ENCODE measurements at regions not wholly inside any gene's neighbourhood (a gene's known extent, or its start where the extent isn't known, plus 50 kb on each side); places are given as distances from the start of the nearest gene placed in this dataset.

DNA sequence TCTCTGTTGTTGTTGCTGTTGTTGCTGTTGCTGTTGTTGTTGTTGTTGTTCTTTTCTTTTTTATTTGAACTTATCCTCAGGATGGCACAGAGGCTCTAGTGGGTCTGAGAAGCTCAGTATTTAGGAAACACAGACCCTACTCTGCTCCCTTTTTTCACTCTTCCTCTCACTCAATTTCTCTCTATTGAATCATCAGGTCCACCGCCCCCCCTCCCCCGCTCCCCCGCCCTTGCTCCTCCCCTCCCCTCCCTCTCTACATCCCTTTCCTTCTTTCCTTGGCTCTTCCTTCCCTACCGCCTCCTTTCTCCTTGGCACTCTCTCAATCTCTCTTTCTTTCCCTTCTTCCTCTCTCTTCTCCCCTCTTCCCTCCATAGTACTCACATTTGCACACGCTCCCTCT lies 218.5 kb upstream of the ZC3H12A start:
- no peak overlapping the region for H3K4me3 ChIP-seq (ENCODE audit: low read length)
- DNase-seq (ENCODE audit: low read depth), result no peak
- no peak for TF ChIP-seq CTCF (conservative IDR thresholded peaks at IDR 0.05; ENCODE audit: low read depth, low read length)

- DNase-seq (ENCODE audit: low read depth), result no peak
- no peak overlapping the region for H3K4me3 ChIP-seq (ENCODE audit: low read length)
- no peak for TF ChIP-seq CTCF (conservative IDR thresholded peaks at IDR 0.05; ENCODE audit: low read depth, low read length)
Observed at GRCh38 chr1:37257646-37258045, 216.7 kb upstream of the ZC3H12A start.

GRCh38 chr1:37258068-37258467 lies 216.3 kb upstream of the ZC3H12A start:
- TF ChIP-seq CTCF (conservative IDR thresholded peaks at IDR 0.05; ENCODE audit: low read depth, low read length), result no peak
- no peak overlapping the region for H3K4me3 ChIP-seq (ENCODE audit: low read length)
- no peak for DNase-seq (ENCODE audit: low read depth)

DNA sequence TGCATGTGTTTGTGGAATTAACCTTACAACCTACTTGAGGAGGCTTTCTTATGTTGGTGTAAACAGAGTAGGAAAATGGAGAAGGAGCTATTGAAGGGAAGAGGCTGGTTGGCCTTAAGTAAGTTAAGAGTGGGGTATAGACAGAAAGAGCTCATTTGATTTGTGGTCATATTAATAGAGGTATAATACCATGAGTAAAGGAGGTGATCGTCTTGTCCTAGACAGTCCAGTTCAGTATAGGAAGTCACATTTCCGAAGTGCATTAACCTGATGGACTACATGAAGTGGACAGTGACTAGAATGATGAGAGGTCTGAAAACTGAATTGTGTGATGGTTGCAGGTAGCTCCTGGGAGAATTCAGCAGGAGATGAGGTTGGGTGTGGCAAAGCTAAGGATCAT lies 215.4 kb upstream of the ZC3H12A start:
- no peak for DNase-seq (ENCODE audit: low read depth)
- no peak for TF ChIP-seq CTCF (conservative IDR thresholded peaks at IDR 0.05; ENCODE audit: low read depth, low read length)
- H3K4me3 ChIP-seq (ENCODE audit: low read length), result no peak overlapping the region

DNA sequence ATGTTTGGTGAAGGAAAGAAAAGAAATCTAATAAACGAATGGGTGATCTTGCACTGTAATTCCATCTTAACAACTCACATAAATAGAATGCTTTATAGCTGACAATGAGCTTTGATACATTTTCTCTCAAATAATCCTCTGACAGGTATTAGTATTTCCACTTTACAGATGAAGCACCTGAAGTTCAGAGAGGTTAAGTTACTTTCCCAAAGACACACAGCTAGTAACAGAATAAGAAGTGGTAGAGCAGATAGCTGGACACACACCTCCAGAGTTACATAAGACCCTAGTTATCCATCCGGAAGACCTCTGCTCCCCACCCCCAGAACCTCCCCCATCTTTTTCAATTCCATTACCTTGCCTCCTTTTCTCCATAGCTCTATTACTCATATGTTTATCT lies 213.3 kb upstream of the ZC3H12A start:
- H3K4me3 ChIP-seq (ENCODE audit: low read length), result no peak overlapping the region
- no peak for DNase-seq (ENCODE audit: low read depth)
- no peak for TF ChIP-seq CTCF (conservative IDR thresholded peaks at IDR 0.05; ENCODE audit: low read depth, low read length)

- no peak overlapping the region for H3K4me3 ChIP-seq (ENCODE audit: low read length)
- no peak for DNase-seq (ENCODE audit: low read depth)
- no peak for TF ChIP-seq CTCF (conservative IDR thresholded peaks at IDR 0.05; ENCODE audit: low read depth, low read length)
Observed at GRCh38 chr1:37262439-37263170, 211.8 kb upstream of the ZC3H12A start.

DNA sequence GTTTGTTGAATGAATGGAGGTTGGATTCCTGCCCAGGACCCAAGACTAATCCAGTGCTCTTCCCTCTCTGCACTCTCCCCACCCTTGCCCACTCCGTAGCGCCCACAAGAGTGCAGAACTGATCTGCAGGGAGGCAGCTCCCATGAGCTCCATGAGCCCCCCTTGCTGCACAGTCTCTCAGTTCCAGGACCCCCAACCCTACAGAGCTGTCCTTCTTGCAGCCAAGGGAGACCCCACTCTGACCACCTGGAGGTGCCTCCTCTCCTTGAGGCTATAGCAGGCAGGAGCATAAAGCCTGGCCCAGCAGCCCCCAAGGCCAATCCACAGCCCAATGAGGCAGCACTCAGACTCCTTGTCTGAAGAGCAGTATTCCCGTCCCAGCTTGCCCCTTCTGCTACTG lies 209.2 kb upstream of the ZC3H12A start:
- TF ChIP-seq CTCF (conservative IDR thresholded peaks at IDR 0.05; ENCODE audit: low read depth, low read length), result no peak
- no peak overlapping the region for H3K4me3 ChIP-seq (ENCODE audit: low read length)
- no peak for DNase-seq (ENCODE audit: low read depth)

Data from retinal pigment epithelial cell (primary cell).